ENCODE measurements at regions not wholly inside any gene's neighbourhood (a gene's known extent, or its start where the extent isn't known, plus 50 kb on each side); places are given as distances from the start of the nearest gene placed in this dataset.

- WGBS = 93% methylated on average over 8 of the region's 8 CpGs
- no peak overlapping the region for H3K27ac ChIP-seq (ENCODE audit: low read depth in 1 of 2, low read length in 1 of 2)
These were observed 86.9 kb upstream of the SLC25A26 start for GRCh38 chr3:66133853-66134445.

GRCh38 chr3:66133050-66133757, 87.6 kb upstream of the SLC25A26 start:
- 96% methylated on average over 6 of the region's 6 CpGs for WGBS
- Histone ChIP-seq H3K27me3 (ENCODE audit: control insufficient read depth in 2 of 2, insufficient read depth in 1 of 2, low read length in 1 of 2) (no peaks in the 10 kb centered on the region), H3K4me1 (ENCODE audit: control insufficient read depth in 2 of 2, insufficient read depth in 2 of 2, low read length in 2 of 2) (no peaks in the 10 kb centered on the region), H3K4me3 (ENCODE audit: low read length in 2 of 2) (no peak overlapping the region), H3K36me3 (ENCODE audit: control insufficient read depth in 2 of 2, insufficient read depth in 2 of 2, low read length in 1 of 2) (no peaks in the 10 kb centered on the region), H3K9me3 (ENCODE audit: control insufficient read depth in 2 of 2, insufficient read depth in 1 of 2, low read length in 1 of 2) (no peaks in the 10 kb centered on the region), H3K27ac (ENCODE audit: low read depth in 1 of 2, low read length in 1 of 2) (no peak overlapping the region)
- no peak for DNase-seq (ENCODE audit: low read depth in 6 of 9, low spot score in 9 of 9)

More at GRCh38 chr3:66133853-66134445, 86.9 kb upstream of the SLC25A26 start:
- H3K27me3 ChIP-seq (ENCODE audit: control insufficient read depth in 2 of 2, insufficient read depth in 1 of 2, low read length in 1 of 2) = no peaks in the 10 kb centered on the region
- H3K9me3 ChIP-seq (ENCODE audit: control insufficient read depth in 2 of 2, insufficient read depth in 1 of 2, low read length in 1 of 2) = no peaks in the 10 kb centered on the region
- no peak overlapping the region for H3K4me3 ChIP-seq (ENCODE audit: low read length in 2 of 2)
- H3K4me1 ChIP-seq (ENCODE audit: control insufficient read depth in 2 of 2, insufficient read depth in 2 of 2, low read length in 2 of 2) = no peaks in the 10 kb centered on the region
- no peak for DNase-seq (ENCODE audit: low read depth in 6 of 9, low spot score in 9 of 9)
- no peaks in the 10 kb centered on the region for H3K36me3 ChIP-seq (ENCODE audit: control insufficient read depth in 2 of 2, insufficient read depth in 2 of 2, low read length in 1 of 2)

- H3K36me3 ChIP-seq (ENCODE audit: control insufficient read depth in 2 of 2, insufficient read depth in 2 of 2, low read length in 1 of 2) = no peaks in the 10 kb centered on the region
- H3K4me3 ChIP-seq (ENCODE audit: low read length in 2 of 2) = no peak overlapping the region
- no peaks in the 10 kb centered on the region for H3K9me3 ChIP-seq (ENCODE audit: control insufficient read depth in 2 of 2, insufficient read depth in 1 of 2, low read length in 1 of 2)
- H3K27ac ChIP-seq (ENCODE audit: low read depth in 1 of 2, low read length in 1 of 2) = no peak overlapping the region
- WGBS = 86% methylated on average over 1 of the region's 1 CpG
- no peaks in the 10 kb centered on the region for H3K4me1 ChIP-seq (ENCODE audit: control insufficient read depth in 2 of 2, insufficient read depth in 2 of 2, low read length in 2 of 2)
- H3K27me3 ChIP-seq (ENCODE audit: control insufficient read depth in 2 of 2, insufficient read depth in 1 of 2, low read length in 1 of 2) = no peaks in the 10 kb centered on the region
- no peak for DNase-seq (ENCODE audit: low read depth in 6 of 9, low spot score in 9 of 9)
These were observed 89.9 kb upstream of the MAGI1 start for GRCh38 chr3:66128623-66129022.

DNA sequence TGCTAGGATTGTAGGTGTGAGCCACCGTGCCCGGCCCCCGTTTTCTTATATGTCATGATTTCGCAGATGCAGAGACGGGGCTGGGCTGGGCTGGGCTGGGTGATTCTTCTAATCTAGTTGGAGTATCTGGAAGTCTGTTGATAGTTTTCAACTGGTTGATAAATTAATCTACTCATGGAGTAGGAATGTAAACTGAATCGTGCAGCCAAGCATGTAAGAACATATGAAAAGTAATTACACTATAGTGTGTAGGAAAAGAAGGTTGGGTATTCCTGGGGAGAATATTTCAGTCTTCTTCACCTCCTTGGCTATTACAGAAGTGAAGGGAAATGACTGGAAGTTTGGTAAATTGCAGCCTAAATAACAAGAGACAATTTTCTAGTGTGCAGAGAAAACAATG, 82.6 kb upstream of the MAGI1 start:
- Histone ChIP-seq H3K36me3 (ENCODE audit: control insufficient read depth in 2 of 2, insufficient read depth in 2 of 2, low read length in 1 of 2) (no peaks in the 10 kb centered on the region), H3K9me3 (ENCODE audit: control insufficient read depth in 2 of 2, insufficient read depth in 1 of 2, low read length in 1 of 2) (no peaks in the 10 kb centered on the region), H3K27ac (ENCODE audit: low read depth in 1 of 2, low read length in 1 of 2) (no peak overlapping the region), H3K4me3 (ENCODE audit: low read length in 2 of 2) (no peak overlapping the region), H3K27me3 (ENCODE audit: control insufficient read depth in 2 of 2, insufficient read depth in 1 of 2, low read length in 1 of 2) (no peaks in the 10 kb centered on the region), H3K4me1 (ENCODE audit: control insufficient read depth in 2 of 2, insufficient read depth in 2 of 2, low read length in 2 of 2) (no peaks in the 10 kb centered on the region)
- no peak for DNase-seq (ENCODE audit: low read depth in 6 of 9, low spot score in 9 of 9)
- WGBS = 73% methylated on average over 6 of the region's 6 CpGs

DNA sequence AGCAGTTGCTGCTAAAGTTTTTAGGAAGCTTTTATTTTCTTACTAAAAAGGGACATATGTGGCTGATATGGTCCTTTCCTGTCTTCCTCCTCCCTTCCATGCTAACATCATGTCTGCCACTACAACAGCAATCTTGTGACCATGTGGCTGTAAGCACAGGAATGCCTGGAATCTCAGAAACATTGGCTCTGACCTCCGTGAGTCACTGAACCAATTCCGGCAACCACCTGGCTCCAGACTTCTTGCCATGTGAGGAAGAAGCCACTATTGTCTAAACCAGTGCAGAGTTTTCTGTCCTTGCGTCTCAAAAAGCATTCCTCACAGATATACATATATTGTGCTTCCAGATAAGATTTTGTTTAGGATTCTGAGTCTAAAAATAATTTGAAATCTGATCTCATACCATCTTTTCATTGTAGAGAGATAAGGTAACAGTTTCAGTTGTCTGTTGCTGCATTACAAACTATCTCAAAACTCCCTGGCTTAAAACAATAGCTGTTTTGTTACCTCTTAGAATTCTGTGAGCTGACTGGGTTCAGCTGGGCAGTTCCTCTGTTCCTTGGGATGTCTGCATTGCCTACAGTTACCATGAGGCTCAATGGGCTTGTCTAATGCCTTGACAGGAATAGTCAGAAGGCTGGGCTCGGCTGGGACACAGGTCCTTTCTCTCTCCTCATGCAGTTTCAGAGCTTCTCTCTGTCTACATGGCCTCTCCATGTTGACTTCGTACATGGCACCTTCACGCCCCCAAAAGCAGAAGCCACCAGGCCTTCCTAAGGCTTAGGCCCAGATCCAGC, 77.3 kb upstream of the MAGI1 start:
- no peaks in the 10 kb centered on the region for H3K9me3 ChIP-seq (ENCODE audit: control insufficient read depth in 2 of 2, insufficient read depth in 1 of 2, low read length in 1 of 2)
- H3K27me3 ChIP-seq (ENCODE audit: control insufficient read depth in 2 of 2, insufficient read depth in 1 of 2, low read length in 1 of 2) = no peaks in the 10 kb centered on the region
- 85% methylated on average over 6 of the region's 6 CpGs for WGBS
- no peak overlapping the region for H3K27ac ChIP-seq (ENCODE audit: low read depth in 1 of 2, low read length in 1 of 2)
- no peak overlapping the region for H3K4me3 ChIP-seq (ENCODE audit: low read length in 2 of 2)
- no peaks in the 10 kb centered on the region for H3K4me1 ChIP-seq (ENCODE audit: control insufficient read depth in 2 of 2, insufficient read depth in 2 of 2, low read length in 2 of 2)
- no peaks in the 10 kb centered on the region for H3K36me3 ChIP-seq (ENCODE audit: control insufficient read depth in 2 of 2, insufficient read depth in 2 of 2, low read length in 1 of 2)
- no peak for DNase-seq (ENCODE audit: low read depth in 6 of 9, low spot score in 9 of 9)

GRCh38 chr3:66113542-66113941, 74.8 kb upstream of the MAGI1 start:
- DNase-seq (ENCODE audit: low read depth in 6 of 9, low spot score in 9 of 9) = no peak
- H3K4me1 ChIP-seq (ENCODE audit: control insufficient read depth in 2 of 2, insufficient read depth in 2 of 2, low read length in 2 of 2) = no peaks in the 10 kb centered on the region
- no peaks in the 10 kb centered on the region for H3K27me3 ChIP-seq (ENCODE audit: control insufficient read depth in 2 of 2, insufficient read depth in 1 of 2, low read length in 1 of 2)
- no peak overlapping the region for H3K4me3 ChIP-seq (ENCODE audit: low read length in 2 of 2)
- no peak overlapping the region for H3K27ac ChIP-seq (ENCODE audit: low read depth in 1 of 2, low read length in 1 of 2)
- WGBS = 98% methylated on average over 1 of the region's 1 CpG
- no peaks in the 10 kb centered on the region for H3K9me3 ChIP-seq (ENCODE audit: control insufficient read depth in 2 of 2, insufficient read depth in 1 of 2, low read length in 1 of 2)
- no peaks in the 10 kb centered on the region for H3K36me3 ChIP-seq (ENCODE audit: control insufficient read depth in 2 of 2, insufficient read depth in 2 of 2, low read length in 1 of 2)

- DNase-seq (ENCODE audit: low read depth in 6 of 9, low spot score in 9 of 9) = no peak
- Histone ChIP-seq H3K4me3 (ENCODE audit: low read length in 2 of 2) (no peak overlapping the region), H3K27me3 (ENCODE audit: control insufficient read depth in 2 of 2, insufficient read depth in 1 of 2, low read length in 1 of 2) (no peaks in the 10 kb centered on the region), H3K36me3 (ENCODE audit: control insufficient read depth in 2 of 2, insufficient read depth in 2 of 2, low read length in 1 of 2) (no peaks in the 10 kb centered on the region), H3K27ac (ENCODE audit: low read depth in 1 of 2, low read length in 1 of 2) (no peak overlapping the region), H3K9me3 (ENCODE audit: control insufficient read depth in 2 of 2, insufficient read depth in 1 of 2, low read length in 1 of 2) (no peaks in the 10 kb centered on the region), H3K4me1 (ENCODE audit: control insufficient read depth in 2 of 2, insufficient read depth in 2 of 2, low read length in 2 of 2) (no peaks in the 10 kb centered on the region)
- WGBS = 60% methylated on average over 6 of the region's 6 CpGs
These were observed 72.1 kb upstream of the MAGI1 start for GRCh38 chr3:66110840-66111239.

- 89% methylated on average over 4 of the region's 4 CpGs for WGBS
- Histone ChIP-seq H3K4me3 (ENCODE audit: low read length in 2 of 2) (no peak overlapping the region), H3K36me3 (ENCODE audit: control insufficient read depth in 2 of 2, insufficient read depth in 2 of 2, low read length in 1 of 2) (no peaks in the 10 kb centered on the region), H3K9me3 (ENCODE audit: control insufficient read depth in 2 of 2, insufficient read depth in 1 of 2, low read length in 1 of 2) (no peaks in the 10 kb centered on the region), H3K27ac (ENCODE audit: low read depth in 1 of 2, low read length in 1 of 2) (no peak overlapping the region), H3K4me1 (ENCODE audit: control insufficient read depth in 2 of 2, insufficient read depth in 2 of 2, low read length in 2 of 2) (no peaks in the 10 kb centered on the region), H3K27me3 (ENCODE audit: control insufficient read depth in 2 of 2, insufficient read depth in 1 of 2, low read length in 1 of 2) (no peaks in the 10 kb centered on the region)
- DNase-seq (ENCODE audit: low read depth in 6 of 9, low spot score in 9 of 9) = no peak
These were observed 69.1 kb upstream of the MAGI1 start for GRCh38 chr3:66107855-66108254.

- Histone ChIP-seq H3K4me3 (ENCODE audit: low read length in 2 of 2) (no peak overlapping the region), H3K27ac (ENCODE audit: low read depth in 1 of 2, low read length in 1 of 2) (no peak overlapping the region), H3K9me3 (ENCODE audit: control insufficient read depth in 2 of 2, insufficient read depth in 1 of 2, low read length in 1 of 2) (no peaks in the 10 kb centered on the region), H3K27me3 (ENCODE audit: control insufficient read depth in 2 of 2, insufficient read depth in 1 of 2, low read length in 1 of 2) (no peaks in the 10 kb centered on the region), H3K4me1 (ENCODE audit: control insufficient read depth in 2 of 2, insufficient read depth in 2 of 2, low read length in 2 of 2) (no peaks in the 10 kb centered on the region), H3K36me3 (ENCODE audit: control insufficient read depth in 2 of 2, insufficient read depth in 2 of 2, low read length in 1 of 2) (no peaks in the 10 kb centered on the region)
- 54% methylated on average over 2 of the region's 2 CpGs for WGBS
- DNase-seq (ENCODE audit: low read depth in 6 of 9, low spot score in 9 of 9) = peak in 4 of 9 donors; percentile 1 to 20 (median 6)
These were observed 68.1 kb upstream of the MAGI1 start for GRCh38 chr3:66106788-66107187.
